Right renal pelvis (tissue), 4 donors: ENCODE measurements at regions not wholly inside any gene's neighbourhood (a gene's known extent, or its start where the extent isn't known, plus 50 kb on each side); places are given as distances from the start of the nearest gene placed in this dataset.
"Not testable (repeated sequence)": the region's sequence is repeated elsewhere in the genome, so short reads cannot be mapped to it uniquely, and the experiment has no call there.

Source experiments
- DNase-seq, 4 donors: peaks; one replicate each; pipeline ENCODE4 v3.0.0-alpha.2; 2013; ENCODE audit warnings: low read depth in 4 of 4, low spot score in 3 of 4, missing footprints in 1 of 4

- no peak for DNase-seq
Observed at GRCh38 chrX:27162496-27162895, 300.6 kb downstream of the PPP4R3C start.

GRCh38 chrX:27156921-27157320 lies 306.2 kb downstream of the PPP4R3C start:
- not testable (repeated sequence) for DNase-seq

GRCh38 chrX:27136325-27136724 lies 326.8 kb downstream of the PPP4R3C start:
- DNase-seq: no peak

DNA sequence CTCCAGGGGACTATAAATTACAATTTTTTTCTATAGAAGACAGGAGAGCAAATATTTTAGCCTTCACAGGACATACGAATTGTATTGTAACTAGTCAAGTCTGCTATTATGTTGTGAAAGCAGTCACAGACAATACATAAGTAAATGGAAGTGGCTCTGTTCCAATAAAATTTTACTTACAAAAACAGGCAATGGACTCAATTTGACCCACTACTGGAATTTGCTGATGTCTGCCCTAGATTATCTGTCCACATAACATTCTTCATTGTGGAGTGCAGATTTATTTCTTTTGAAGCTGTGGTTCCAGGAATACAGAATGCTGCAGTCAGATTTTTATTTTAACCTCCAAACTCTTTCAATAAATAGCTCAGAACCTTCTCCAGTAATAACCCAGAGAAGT lies 330.3 kb downstream of the PPP4R3C start:
- no peak for DNase-seq

DNA sequence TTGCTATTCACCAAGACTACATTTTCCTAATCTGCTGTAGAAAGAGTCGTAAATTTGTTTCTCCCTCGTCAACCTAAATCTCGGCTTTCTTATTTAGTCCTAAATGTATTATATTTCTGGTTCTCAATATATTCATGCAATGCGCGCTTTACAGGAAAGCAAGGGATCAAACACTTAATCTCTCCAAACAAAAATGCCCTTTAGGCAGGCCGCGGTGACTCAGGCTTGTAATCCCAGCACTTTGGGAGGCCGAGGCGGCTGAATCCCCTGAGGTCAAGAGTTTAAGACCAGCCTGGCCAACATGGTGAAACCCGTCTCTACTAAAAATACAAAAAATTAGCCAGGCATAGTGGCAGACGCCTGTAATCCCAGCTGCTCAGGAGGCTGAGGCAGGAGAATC lies 376.0 kb downstream of the PPP4R3C start:
- not testable (repeated sequence) for DNase-seq

DNA sequence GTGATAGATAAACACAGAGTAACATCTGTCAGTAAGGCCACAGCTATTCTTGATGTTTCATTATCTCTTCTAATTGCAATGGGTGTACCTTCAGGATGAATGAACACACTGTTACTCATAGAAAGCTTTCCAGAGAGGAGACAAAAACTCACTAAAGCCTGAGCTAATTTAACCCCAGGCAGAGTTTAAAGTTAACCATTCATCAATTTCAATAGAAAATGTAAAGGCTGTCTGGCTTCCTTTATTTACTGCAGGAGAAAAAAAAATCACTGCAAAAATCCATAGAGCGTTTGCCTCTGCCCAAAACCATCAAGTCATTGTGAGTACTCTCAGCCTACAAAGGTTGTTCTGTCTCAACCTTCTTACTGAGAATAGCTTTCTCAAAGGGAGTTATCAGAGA lies 376.9 kb downstream of the PPP4R3C start:
- DNase-seq: no peak

- no peak for DNase-seq
Observed at GRCh38 chrX:27085346-27085745, 377.8 kb downstream of the PPP4R3C start.

- no peak for DNase-seq
Observed at GRCh38 chrX:27078371-27078770, 384.8 kb downstream of the PPP4R3C start.

- no peak for DNase-seq
Observed at GRCh38 chrX:27057883-27058282, 405.3 kb downstream of the PPP4R3C start.

DNA sequence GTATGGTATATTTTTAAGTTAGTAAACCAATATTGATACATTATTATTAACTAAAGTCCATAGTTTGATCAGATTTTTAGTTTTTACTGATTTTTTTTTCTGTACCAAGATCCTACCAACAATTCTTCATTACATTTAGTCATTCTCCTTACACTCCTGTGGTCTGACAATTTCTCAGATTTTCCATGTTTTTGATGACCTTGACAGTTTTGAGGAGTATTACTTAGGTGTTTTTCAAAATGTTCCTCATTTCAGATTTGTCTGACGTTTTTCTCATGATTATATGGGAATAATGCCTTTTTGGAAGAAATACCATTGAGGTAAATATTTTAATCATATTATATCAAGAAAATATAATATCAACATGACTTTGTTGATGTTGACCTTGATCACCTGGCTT lies 423.8 kb downstream of the PPP4R3C start:
- no peak for DNase-seq

- no peak for DNase-seq
Observed at GRCh38 chrX:27008486-27008885, 454.7 kb downstream of the PPP4R3C start.

DNA sequence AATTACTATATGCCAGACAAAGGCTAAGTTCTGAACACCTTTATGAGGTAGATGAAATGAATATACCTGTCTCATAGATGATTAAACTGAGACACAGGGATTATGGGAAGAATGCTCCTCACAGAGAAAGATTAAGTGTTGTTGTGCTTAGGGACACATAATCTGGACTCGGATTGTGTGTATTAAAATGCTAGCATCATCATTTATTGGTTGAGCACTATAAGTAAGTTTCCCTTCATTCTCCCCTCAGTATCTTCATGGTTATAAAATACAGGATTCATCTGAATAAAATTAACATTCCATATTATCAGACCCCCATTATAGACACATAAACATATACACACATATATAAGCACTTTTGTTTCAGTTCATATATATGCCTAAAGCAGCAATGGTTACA lies 463.5 kb downstream of the PPP4R3C start:
- DNase-seq: no peak

- no peak for DNase-seq
Observed at GRCh38 chrX:26958261-26958660, 504.9 kb downstream of the PPP4R3C start.

DNA sequence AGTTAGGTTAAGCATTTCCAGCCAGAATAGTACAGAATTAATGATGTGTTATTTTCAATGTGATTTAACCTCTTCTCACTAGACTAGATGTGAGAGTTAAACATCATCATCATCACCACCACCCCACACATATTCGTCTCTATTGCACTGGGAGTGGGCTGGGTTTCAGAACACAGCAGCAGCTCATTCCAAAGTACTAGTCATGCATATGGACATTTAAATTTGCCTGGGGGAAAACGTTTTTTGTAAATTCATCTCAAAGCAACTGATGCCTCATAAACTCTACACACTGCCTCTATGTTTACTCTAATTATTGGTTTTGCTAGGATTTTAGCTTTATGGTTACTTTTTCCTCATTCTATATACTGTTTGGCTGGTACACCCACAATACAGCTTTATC lies 509.1 kb downstream of the PPP4R3C start:
- DNase-seq: no peak

DNA sequence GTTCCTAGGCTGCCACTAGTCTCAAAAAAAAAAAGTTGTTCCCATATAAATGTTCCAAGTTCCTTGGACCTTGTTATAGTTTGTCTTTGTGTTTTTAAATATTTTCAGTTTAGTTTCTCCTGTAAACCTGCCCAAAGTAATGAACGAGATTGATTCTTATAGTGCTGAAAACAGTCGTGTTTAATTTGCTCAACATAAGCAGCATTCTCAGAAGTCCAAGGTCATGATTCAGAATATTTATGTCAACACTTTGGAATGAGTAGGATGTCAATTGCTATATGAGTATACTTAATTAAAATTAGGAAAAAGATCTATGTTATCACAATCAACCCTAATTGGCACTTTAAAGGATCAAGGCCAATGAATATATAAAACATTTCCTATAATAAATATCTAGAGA lies 510.9 kb downstream of the PPP4R3C start:
- no peak for DNase-seq

- no peak for DNase-seq
Observed at GRCh38 chrX:26927419-26927818, 535.7 kb downstream of the PPP4R3C start.

DNA sequence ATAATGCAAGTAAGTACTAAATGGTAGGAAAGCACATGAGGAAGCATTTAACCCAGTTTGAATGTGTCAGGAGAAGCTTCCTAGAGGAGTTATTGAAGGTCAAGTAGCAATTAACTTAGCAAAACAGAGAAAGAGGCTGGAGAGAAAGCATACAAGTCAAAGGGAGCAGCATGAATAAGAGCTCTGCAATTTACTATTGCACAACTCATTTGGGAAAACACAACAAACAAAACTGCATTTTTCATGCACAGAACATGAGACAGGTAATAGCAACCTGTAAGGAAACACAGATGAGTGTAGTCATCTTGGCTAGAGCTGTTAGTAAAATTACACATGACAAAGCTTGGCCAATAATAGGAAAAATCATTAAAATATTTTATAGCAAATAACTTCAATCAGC lies 538.1 kb downstream of the PPP4R3C start:
- DNase-seq: no peak

DNA sequence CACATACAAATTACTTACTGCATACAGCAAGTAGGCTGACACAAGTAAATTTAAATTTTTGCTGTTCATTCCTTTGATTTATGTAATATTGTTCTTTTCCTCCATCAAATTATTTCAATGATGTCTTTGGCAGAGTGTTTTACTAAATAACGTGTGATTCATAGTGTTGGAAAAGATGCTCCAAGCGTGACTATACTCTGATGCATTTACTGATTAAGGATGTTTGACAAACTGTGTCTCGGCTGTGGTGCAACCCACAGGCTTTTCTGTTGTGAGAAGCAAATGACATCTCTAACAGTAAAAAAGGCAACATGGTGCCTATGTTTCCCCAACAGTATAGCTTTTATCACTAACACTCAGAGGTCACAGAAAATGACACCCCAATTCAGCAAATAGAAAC lies 540.9 kb downstream of the PPP4R3C start:
- DNase-seq: no peak

GRCh38 chrX:26918631-26919030 lies 544.5 kb downstream of the PPP4R3C start:
- DNase-seq: no peak

- no peak for DNase-seq
Observed at GRCh38 chrX:26916991-26917390, 546.1 kb downstream of the PPP4R3C start.

DNA sequence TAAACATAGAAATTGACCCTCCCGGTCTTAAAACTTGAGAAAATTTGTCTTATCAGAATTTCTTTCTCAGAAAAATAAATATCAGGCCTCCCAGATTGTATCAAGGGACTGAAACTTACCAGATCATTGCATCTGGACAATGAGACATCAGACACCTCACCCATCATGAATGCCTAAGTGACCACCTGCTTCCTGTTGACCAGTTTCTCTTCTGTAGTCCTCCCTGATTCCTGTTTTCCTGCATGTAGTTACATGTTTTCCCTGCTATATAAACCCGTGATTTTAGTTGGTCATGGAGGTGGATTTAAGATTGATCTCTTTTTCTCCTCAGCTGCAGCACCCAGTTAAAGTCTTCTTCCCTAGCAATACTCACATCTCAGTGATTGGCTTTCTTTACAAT lies 548.1 kb downstream of the PPP4R3C start:
- DNase-seq: no peak

DNA sequence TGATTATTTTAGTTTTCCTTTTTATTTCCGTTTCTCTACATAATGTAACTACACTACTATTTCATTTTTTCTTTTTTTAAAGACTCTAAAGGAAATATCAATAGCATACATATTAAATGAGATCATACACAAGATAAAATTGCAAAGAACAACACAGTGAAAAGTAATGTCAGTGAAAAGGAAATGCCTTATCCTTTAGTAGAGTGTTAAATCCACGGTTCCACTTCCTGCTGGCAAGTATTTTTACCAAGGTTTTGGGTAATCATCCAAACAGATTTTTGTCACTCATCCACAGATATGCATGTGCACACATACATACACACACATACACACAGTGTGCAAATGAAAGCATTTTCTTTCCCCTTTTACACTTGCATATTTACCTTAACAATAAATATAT lies 548.9 kb downstream of the PPP4R3C start:
- DNase-seq: no peak

- DNase-seq: not testable (repeated sequence)
Observed at GRCh38 chrX:26911785-26912184, 551.4 kb downstream of the PPP4R3C start.

GRCh38 chrX:26909728-26910127 lies 553.4 kb downstream of the PPP4R3C start:
- no peak for DNase-seq
